Glutamatergic neuron (in vitro differentiated cells): ENCODE measurements at regions not wholly inside any gene's neighbourhood (a gene's known extent, or its start where the extent isn't known, plus 50 kb on each side); places are given as distances from the start of the nearest gene placed in this dataset.

Experiments
- DNase-seq: peaks from one replicate; pipeline ENCODE4 v3.0.0; 2022
- H3K27ac Mint-ChIP-seq: one replicate; pipeline ENCODE4 v1.8.0; 2020; ENCODE audit warnings: mild to moderate bottlenecking, mixed read lengths, inconsistent platforms; ENCODE audit not compliant: unreplicated experiment
- H3K27me3 Mint-ChIP-seq: one replicate; pipeline ENCODE4 v1.8.0; 2020; ENCODE audit warnings: mild to moderate bottlenecking, moderate library complexity, mixed read lengths, inconsistent platforms; ENCODE audit not compliant: unreplicated experiment
- H3K36me3 Mint-ChIP-seq: one replicate; pipeline ENCODE4 v1.8.0; 2020; ENCODE audit warnings: mild to moderate bottlenecking, mixed read lengths, inconsistent platforms; ENCODE audit not compliant: unreplicated experiment
- H3K4me1 Mint-ChIP-seq: one replicate; pipeline ENCODE4 v1.8.0; 2020; ENCODE audit warnings: mild to moderate bottlenecking, low read depth, mixed read lengths, inconsistent platforms; ENCODE audit not compliant: unreplicated experiment
- H3K4me3 Mint-ChIP-seq: one replicate; pipeline ENCODE4 v1.8.0; 2020; ENCODE audit warnings: mild to moderate bottlenecking, mixed read lengths, inconsistent platforms; ENCODE audit not compliant: unreplicated experiment
- H3K9me3 Mint-ChIP-seq: one replicate; pipeline ENCODE4 v1.8.0; 2020; ENCODE audit warnings: mild to moderate bottlenecking, moderate library complexity, mixed read lengths, inconsistent platforms; ENCODE audit not compliant: unreplicated experiment
- TF ChIP-seq, protein P1 (sequence below): fragments of 200-600 bp; sonication (generic); IDR thresholded peaks from one replicate; pipeline ENCODE4 v1.5.0; 2021; ENCODE audit not compliant: partially characterized antibody, unreplicated experiment

DNA sequence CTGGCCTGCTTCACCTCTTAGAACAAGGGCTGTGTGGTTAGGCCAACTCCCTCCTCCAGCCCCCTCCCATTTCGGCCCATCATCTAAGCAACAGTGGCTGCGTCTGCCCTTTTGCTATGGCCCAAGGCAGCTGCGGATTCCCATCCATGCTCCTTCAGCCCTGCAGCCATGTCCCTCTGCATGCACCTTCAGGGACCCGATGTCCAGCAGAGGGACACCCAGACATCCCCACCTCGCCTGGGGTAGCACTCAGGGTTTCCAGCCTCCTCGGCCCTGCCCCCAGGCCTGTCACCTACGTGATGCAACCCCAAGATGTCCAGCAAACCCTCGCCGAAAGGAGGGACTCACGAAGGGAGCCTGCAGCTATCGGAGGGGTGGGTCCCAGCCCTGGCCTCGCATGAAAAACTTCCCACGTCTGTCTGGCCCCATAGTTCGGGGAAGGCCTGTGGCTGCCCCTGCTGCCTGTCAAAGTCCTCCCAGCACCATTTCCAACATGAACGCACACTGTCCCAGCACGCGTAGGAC, 194.4 kb downstream of the CTTN start:
- Mint-ChIP-seq H3K27me3 (peaks cover 5% of the 10 kb centered on the region), H3K27ac (no peak overlapping the region), H3K36me3 (peaks cover 10% of the 10 kb centered on the region)

DNA sequence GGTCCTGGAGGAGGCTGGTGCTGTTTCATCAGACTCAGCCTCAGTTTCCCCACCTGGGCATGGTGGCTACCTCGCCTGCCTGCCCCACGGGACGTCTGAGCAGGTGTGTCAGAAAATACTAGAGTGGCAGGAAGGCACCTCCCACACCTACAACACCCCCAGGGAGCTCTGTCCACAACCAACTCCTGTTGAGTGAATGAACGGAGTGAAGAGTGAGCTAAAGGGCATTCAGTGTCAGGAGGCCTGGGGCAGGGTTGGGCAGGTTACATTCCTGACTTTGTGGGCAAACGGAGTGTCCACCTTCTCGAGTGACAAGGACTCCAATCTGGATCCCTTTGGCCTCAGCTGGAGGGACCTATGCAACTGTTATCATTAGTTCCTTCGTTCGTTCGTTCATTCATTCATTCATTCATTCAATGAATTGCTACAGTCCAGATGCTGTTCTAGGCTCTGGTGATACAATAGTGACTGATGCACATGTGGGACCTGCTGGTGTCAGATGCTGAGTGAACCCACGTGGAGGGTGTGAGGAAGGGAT, 195.2 kb downstream of the CTTN start:
- H3K4me3 Mint-ChIP-seq, result no peak overlapping the region
- DNase-seq, result no peak
- peaks cover 6% of the 10 kb centered on the region for H3K36me3 Mint-ChIP-seq
- H3K27me3 Mint-ChIP-seq, result peaks cover 5% of the 10 kb centered on the region
- H3K27ac Mint-ChIP-seq, result no peak overlapping the region
- peaks cover 8% of the 10 kb centered on the region for H3K4me1 Mint-ChIP-seq
- peaks cover 4% of the 10 kb centered on the region for H3K9me3 Mint-ChIP-seq
- TF ChIP-seq, protein P1, sequence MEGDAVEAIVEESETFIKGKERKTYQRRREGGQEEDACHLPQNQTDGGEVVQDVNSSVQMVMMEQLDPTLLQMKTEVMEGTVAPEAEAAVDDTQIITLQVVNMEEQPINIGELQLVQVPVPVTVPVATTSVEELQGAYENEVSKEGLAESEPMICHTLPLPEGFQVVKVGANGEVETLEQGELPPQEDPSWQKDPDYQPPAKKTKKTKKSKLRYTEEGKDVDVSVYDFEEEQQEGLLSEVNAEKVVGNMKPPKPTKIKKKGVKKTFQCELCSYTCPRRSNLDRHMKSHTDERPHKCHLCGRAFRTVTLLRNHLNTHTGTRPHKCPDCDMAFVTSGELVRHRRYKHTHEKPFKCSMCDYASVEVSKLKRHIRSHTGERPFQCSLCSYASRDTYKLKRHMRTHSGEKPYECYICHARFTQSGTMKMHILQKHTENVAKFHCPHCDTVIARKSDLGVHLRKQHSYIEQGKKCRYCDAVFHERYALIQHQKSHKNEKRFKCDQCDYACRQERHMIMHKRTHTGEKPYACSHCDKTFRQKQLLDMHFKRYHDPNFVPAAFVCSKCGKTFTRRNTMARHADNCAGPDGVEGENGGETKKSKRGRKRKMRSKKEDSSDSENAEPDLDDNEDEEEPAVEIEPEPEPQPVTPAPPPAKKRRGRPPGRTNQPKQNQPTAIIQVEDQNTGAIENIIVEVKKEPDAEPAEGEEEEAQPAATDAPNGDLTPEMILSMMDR, result no peak

More for the DNA sequence above, 194.4 kb downstream of the CTTN start:
- Mint-ChIP-seq H3K4me3 (no peak overlapping the region), H3K4me1 (peaks cover 4% of the 10 kb centered on the region), H3K9me3 (peaks cover 4% of the 10 kb centered on the region)
- TF ChIP-seq, protein P1, result no peak
- no peak for DNase-seq

DNA sequence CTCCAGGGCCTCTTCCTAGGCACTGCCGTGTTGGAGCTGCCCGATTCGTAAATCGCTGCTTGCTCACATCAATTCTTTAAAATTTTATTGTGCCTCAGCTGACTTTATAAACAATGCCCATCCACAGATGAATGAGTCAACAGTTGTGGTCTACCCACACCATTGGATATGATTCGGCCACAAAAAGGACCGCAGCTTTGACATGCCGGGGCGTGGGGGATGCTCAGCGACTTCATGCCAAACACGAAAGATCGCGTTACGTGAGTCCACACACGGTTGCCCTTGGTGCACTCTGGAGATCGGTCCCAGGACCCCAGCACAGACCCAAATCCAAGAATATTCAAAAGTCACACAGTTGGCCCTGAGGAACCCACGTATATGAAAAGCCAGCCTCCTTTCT, 195.7 kb downstream of the CTTN start:
- H3K4me1 Mint-ChIP-seq, result peaks cover 8% of the 10 kb centered on the region
- TF ChIP-seq, protein P1, result no peak
- H3K36me3 Mint-ChIP-seq, result peaks cover 6% of the 10 kb centered on the region
- peaks cover 5% of the 10 kb centered on the region for H3K27me3 Mint-ChIP-seq
- peaks cover 4% of the 10 kb centered on the region for H3K9me3 Mint-ChIP-seq
- no peak for DNase-seq
- H3K27ac Mint-ChIP-seq, result no peak overlapping the region
- no peak overlapping the region for H3K4me3 Mint-ChIP-seq

DNA sequence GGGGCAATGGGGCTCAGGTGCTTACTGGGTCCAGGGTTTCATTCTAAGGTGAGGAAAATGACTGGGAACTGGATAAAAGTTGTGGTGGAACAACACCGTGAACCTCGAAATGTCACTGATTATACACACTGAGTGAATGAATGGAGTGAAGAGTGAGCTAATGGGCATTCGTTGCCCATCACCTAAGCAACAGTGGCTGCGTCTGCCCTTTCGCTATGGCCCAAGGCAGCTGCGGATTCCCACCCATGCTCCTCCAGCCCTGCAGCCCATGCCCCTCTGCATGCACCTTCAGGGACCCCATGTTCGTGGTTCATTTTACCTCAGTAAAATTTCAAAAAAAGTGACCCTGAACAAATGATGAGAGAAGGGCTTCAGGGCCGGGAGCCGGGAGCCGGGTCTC, 196.3 kb downstream of the CTTN start:
- Mint-ChIP-seq H3K36me3 (peaks cover 2% of the 10 kb centered on the region), H3K9me3 (peaks cover 4% of the 10 kb centered on the region), H3K4me1 (peaks cover 8% of the 10 kb centered on the region), H3K4me3 (no peak overlapping the region), H3K27ac (no peak overlapping the region), H3K27me3 (peaks cover 3% of the 10 kb centered on the region)
- TF ChIP-seq, protein P1, result no peak
- DNase-seq, result no peak

DNA sequence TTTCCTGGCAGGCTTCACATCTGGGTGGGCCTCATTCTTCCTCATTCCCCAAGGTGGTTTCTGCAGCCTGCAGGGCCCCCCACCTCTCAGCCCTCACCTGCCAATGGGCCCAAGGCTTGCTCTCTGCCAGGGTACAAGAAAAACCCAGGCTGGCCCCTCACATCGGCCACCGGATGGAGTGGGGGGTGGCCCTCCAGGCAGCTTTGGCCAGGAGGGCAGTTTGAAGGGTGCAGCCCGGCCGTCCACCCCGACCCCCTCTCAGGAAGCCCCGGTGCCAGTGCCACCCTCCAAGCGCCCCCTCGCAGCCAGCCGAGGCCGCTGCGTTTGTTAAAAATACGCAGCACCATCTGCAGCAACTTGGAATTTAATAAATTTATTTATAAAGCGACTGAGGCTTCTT, 196.7 kb downstream of the CTTN start:
- Mint-ChIP-seq H3K27me3 (peaks cover 2% of the 10 kb centered on the region), H3K4me3 (no peak overlapping the region), H3K36me3 (no peaks in the 10 kb centered on the region), H3K27ac (no peak overlapping the region), H3K9me3 (peaks cover 5% of the 10 kb centered on the region), H3K4me1 (peaks cover 8% of the 10 kb centered on the region)
- TF ChIP-seq, protein P1, result no peak
- DNase-seq, result no peak
